ENCODE measurements at regions not wholly inside any gene's neighbourhood (a gene's known extent, or its start where the extent isn't known, plus 50 kb on each side); places are given as distances from the start of the nearest gene placed in this dataset.
"Not testable (repeated sequence)": the region's sequence is repeated elsewhere in the genome, so short reads cannot be mapped to it uniquely, and the experiment has no call there.

- FAIRE-seq: not testable (repeated sequence)
These were observed 126.7 kb downstream of the PJA2 start for GRCh38 chr5:109283086-109283485.

GRCh38 chr5:109281136-109281690, 128.6 kb downstream of the PJA2 start:
- no peak for FAIRE-seq

- no peak for FAIRE-seq
These were observed 131.6 kb downstream of the PJA2 start for GRCh38 chr5:109278141-109278540.

- FAIRE-seq: no peak
These were observed 133.9 kb downstream of the PJA2 start for GRCh38 chr5:109275919-109276318.

- FAIRE-seq: peak; percentile 14
These were observed 136.2 kb downstream of the PJA2 start for GRCh38 chr5:109273594-109273993.

GRCh38 chr5:109267283-109267682, 142.5 kb downstream of the PJA2 start:
- FAIRE-seq: no peak

GRCh38 chr5:109258755-109259154, 151.0 kb downstream of the PJA2 start:
- no peak for FAIRE-seq

GRCh38 chr5:109256486-109256885, 153.3 kb downstream of the PJA2 start:
- no peak for FAIRE-seq

- no peak for FAIRE-seq
These were observed 155.3 kb downstream of the PJA2 start for GRCh38 chr5:109254511-109254910.

- no peak for FAIRE-seq
These were observed 156.5 kb downstream of the PJA2 start for GRCh38 chr5:109253262-109253661.

- no peak for FAIRE-seq
These were observed 157.0 kb downstream of the PJA2 start for GRCh38 chr5:109252731-109253130.

GRCh38 chr5:109250533-109251329, 159.0 kb downstream of the PJA2 start:
- FAIRE-seq: no peak

GRCh38 chr5:109250080-109250479, 159.7 kb downstream of the PJA2 start:
- FAIRE-seq: no peak

GRCh38 chr5:109249126-109249525, 160.6 kb downstream of the PJA2 start:
- no peak for FAIRE-seq

GRCh38 chr5:109247986-109248385, 161.8 kb downstream of the PJA2 start:
- no peak for FAIRE-seq

- no peak for FAIRE-seq
These were observed 162.8 kb downstream of the PJA2 start for GRCh38 chr5:109246841-109247592.

Measured in A204.1 (cell line).